ENCODE measurements at regions not wholly inside any gene's neighbourhood (a gene's known extent, or its start where the extent isn't known, plus 50 kb on each side); places are given as distances from the start of the nearest gene placed in this dataset.

DNA sequence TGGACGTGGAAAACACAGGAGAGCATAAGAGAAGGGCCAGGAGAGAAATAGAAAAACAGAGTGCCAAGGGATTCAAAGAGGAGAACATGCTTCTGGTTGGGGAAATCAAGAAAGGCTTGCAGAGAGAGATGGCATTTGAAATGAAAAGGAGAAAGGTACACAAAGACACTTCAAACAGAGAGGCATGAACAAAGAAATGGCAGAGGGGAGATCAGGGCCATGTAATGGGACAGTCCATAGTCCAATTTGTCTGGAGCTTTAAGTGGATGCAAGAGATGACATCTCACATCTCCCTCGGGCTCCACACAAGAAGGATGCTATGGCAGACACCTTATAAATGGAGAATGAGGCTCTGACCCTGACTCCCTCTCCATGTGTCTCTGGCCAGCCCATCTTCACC, 331.1 kb downstream of the MLLT3 start:
- TF ChIP-seq, protein P1, sequence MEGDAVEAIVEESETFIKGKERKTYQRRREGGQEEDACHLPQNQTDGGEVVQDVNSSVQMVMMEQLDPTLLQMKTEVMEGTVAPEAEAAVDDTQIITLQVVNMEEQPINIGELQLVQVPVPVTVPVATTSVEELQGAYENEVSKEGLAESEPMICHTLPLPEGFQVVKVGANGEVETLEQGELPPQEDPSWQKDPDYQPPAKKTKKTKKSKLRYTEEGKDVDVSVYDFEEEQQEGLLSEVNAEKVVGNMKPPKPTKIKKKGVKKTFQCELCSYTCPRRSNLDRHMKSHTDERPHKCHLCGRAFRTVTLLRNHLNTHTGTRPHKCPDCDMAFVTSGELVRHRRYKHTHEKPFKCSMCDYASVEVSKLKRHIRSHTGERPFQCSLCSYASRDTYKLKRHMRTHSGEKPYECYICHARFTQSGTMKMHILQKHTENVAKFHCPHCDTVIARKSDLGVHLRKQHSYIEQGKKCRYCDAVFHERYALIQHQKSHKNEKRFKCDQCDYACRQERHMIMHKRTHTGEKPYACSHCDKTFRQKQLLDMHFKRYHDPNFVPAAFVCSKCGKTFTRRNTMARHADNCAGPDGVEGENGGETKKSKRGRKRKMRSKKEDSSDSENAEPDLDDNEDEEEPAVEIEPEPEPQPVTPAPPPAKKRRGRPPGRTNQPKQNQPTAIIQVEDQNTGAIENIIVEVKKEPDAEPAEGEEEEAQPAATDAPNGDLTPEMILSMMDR (IDR thresholded peaks at IDR 0.05; ENCODE audit: low read depth, low read length), result no peak
- no peak for TF ChIP-seq MYC (IDR thresholded peaks at IDR 0.05; ENCODE audit: low read depth, low read length)
- no peak for TF ChIP-seq POLR2A (IDR thresholded peaks at IDR 0.05; ENCODE audit: extremely low read depth, insufficient read length)
- TF ChIP-seq, protein P2, sequence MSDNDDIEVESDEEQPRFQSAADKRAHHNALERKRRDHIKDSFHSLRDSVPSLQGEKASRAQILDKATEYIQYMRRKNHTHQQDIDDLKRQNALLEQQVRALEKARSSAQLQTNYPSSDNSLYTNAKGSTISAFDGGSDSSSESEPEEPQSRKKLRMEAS (IDR thresholded peaks at IDR 0.05; ENCODE audit: low read depth, low read length), result no peak
- DNase-seq (ENCODE audit: low read depth), result no peak
- no peak overlapping the region for H3K4me3 ChIP-seq (ENCODE audit: low read depth, low read length)

DNA sequence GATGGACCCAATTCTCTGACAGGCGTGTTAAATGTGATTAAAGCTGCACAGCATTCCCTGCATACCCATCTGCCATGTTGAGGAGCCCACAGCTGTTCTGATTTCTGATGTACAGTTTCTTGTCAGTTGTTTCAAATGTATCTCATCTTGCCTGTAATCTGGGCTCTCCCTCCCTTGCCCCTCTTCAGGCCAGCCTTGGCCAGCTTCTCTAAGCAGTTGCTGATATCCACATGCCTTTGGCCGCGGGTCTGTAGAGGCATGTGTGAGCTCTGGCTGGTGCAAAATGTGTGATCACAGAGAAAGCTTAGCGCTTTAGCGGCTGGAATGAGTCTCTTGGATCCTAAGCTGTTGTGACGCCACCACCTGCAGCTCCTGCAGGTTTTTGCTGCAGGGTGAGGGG, 332.0 kb downstream of the MLLT3 start:
- TF ChIP-seq POLR2A (IDR thresholded peaks at IDR 0.05; ENCODE audit: extremely low read depth, insufficient read length) (no peak), MYC (IDR thresholded peaks at IDR 0.05; ENCODE audit: low read depth, low read length) (no peak)
- TF ChIP-seq, protein P1 (IDR thresholded peaks at IDR 0.05; ENCODE audit: low read depth, low read length), result no peak
- TF ChIP-seq, protein P2 (IDR thresholded peaks at IDR 0.05; ENCODE audit: low read depth, low read length), result no peak
- DNase-seq (ENCODE audit: low read depth), result no peak
- no peak overlapping the region for H3K4me3 ChIP-seq (ENCODE audit: low read depth, low read length)

DNA sequence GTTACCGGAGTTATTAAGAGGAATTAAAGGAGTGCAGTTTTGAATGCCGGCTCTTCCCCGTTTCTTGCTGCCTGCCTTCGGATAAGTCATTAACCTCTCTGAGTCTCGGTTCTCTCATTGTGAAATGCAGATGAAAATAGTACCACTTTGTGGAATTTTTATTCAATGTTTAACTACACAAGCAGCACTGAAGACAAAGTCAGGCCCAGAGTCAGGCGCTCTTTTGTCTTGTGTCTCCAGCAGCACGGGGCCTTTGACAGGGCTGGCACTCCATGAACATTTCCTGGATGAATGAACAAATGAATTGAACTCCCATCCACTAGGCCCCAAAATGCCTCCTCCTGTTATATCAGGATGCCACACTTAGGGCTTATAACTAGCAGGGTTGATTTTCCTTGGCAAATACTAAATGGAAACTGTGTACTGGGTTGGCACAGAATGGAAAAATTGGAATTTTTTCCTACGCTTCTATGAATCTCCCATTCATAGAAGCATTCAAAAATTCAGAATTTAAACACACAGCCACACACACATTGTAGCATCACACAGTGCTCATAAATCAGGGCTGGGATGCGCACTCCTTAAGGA, 332.8 kb downstream of the MLLT3 start:
- no peak for TF ChIP-seq MYC (IDR thresholded peaks at IDR 0.05; ENCODE audit: low read depth, low read length)
- TF ChIP-seq, protein P1 (IDR thresholded peaks at IDR 0.05; ENCODE audit: low read depth, low read length), result no peak
- TF ChIP-seq POLR2A (IDR thresholded peaks at IDR 0.05; ENCODE audit: extremely low read depth, insufficient read length), result no peak
- TF ChIP-seq, protein P2 (IDR thresholded peaks at IDR 0.05; ENCODE audit: low read depth, low read length), result no peak
- DNase-seq (ENCODE audit: low read depth), result no peak
- no peak overlapping the region for H3K4me3 ChIP-seq (ENCODE audit: low read depth, low read length)

DNA sequence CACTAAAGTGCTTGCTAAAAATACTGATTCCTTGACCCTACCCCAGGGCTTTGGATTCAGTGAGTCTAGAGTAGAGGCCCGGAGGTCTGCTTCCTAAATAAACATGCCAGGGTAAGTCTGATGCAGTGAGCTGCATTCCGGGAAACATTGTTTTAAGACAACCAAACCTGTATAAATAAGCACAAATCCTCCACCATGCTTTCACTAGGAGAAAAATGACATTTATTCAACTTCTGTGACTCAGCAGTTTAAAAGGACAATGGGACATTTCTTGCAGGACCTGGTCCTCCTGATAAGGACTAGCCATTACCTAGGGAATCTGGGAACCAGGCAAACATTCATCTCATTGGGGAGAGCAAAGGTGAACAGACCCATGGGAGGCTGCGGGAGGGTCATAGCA, 335.3 kb downstream of the MLLT3 start:
- no peak for DNase-seq (ENCODE audit: low read depth)
- H3K4me3 ChIP-seq (ENCODE audit: low read depth, low read length), result no peak overlapping the region
- TF ChIP-seq, protein P1 (IDR thresholded peaks at IDR 0.05; ENCODE audit: low read depth, low read length), result no peak
- TF ChIP-seq, protein P2 (IDR thresholded peaks at IDR 0.05; ENCODE audit: low read depth, low read length), result no peak
- TF ChIP-seq POLR2A (IDR thresholded peaks at IDR 0.05; ENCODE audit: extremely low read depth, insufficient read length), result no peak
- no peak for TF ChIP-seq MYC (IDR thresholded peaks at IDR 0.05; ENCODE audit: low read depth, low read length)

DNA sequence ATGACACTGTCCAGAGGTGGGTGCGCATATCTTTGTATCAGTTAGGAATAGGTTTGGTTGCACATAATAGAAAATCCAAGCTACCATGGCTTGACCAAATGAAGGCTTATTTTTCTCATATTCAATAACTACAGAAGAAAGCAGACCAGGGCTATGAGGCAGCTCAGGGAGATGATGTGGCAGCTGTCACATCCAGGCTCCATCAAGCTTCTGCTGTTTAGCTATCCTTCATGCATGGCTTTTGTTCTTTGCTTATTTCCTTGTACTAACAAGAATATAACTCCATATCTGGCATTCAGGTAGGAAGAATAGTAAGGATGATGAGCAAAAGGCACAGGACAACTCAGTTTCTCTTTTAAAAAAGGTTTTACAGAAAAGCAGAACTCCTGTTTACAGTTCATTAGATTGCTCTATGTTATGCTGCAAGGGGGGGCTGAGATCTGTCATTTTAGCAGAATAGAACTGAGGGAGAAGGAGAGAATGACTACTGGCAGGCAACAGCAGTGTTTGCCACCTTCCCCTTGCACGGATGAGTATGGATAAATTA, 336.1 kb downstream of the MLLT3 start:
- H3K4me3 ChIP-seq (ENCODE audit: low read depth, low read length), result no peak overlapping the region
- DNase-seq (ENCODE audit: low read depth), result no peak
- TF ChIP-seq, protein P2 (IDR thresholded peaks at IDR 0.05; ENCODE audit: low read depth, low read length), result no peak
- TF ChIP-seq, protein P1 (IDR thresholded peaks at IDR 0.05; ENCODE audit: low read depth, low read length), result no peak
- TF ChIP-seq POLR2A (IDR thresholded peaks at IDR 0.05; ENCODE audit: extremely low read depth, insufficient read length) (no peak), MYC (IDR thresholded peaks at IDR 0.05; ENCODE audit: low read depth, low read length) (no peak)
